ENCODE measurements at regions not wholly inside any gene's neighbourhood (a gene's known extent, or its start where the extent isn't known, plus 50 kb on each side); places are given as distances from the start of the nearest gene placed in this dataset.

- no peak for TF ChIP-seq REST (IDR thresholded peaks at IDR 0.05; ENCODE audit: insufficient read depth in 1 of 2, low read depth in 2 of 2, low read length in 2 of 2)
- no peak for TF ChIP-seq SIN3A (IDR thresholded peaks at IDR 0.05; ENCODE audit: borderline replicate concordance, insufficient read depth, low read length)
- no peak for TF ChIP-seq TAF1 (IDR thresholded peaks at IDR 0.05; ENCODE audit: borderline replicate concordance, insufficient read depth, low read length)
- no peak for TF ChIP-seq FOXP2 (optimal IDR thresholded peaks at IDR 0.05; ENCODE audit: borderline replicate concordance, extremely low read depth, extremely low read length, insufficient read depth)
- TF ChIP-seq POLR2AphosphoS5 (IDR thresholded peaks at IDR 0.05; ENCODE audit: low read depth, low read length): no peak
Observed at GRCh38 chr7:46206476-46207060, 285.5 kb upstream of the IGFBP3 start.

GRCh38 chr7:46205478-46205877 lies 284.4 kb upstream of the IGFBP3 start:
- TF ChIP-seq TAF1 (IDR thresholded peaks at IDR 0.05; ENCODE audit: borderline replicate concordance, insufficient read depth, low read length) (no peak), SIN3A (IDR thresholded peaks at IDR 0.05; ENCODE audit: borderline replicate concordance, insufficient read depth, low read length) (no peak), REST (IDR thresholded peaks at IDR 0.05; ENCODE audit: insufficient read depth in 1 of 2, low read depth in 2 of 2, low read length in 2 of 2) (no peak), FOXP2 (optimal IDR thresholded peaks at IDR 0.05; ENCODE audit: borderline replicate concordance, extremely low read depth, extremely low read length, insufficient read depth) (no peak), POLR2AphosphoS5 (IDR thresholded peaks at IDR 0.05; ENCODE audit: low read depth, low read length) (no peak)

GRCh38 chr7:46203926-46204325 lies 282.9 kb upstream of the IGFBP3 start:
- TF ChIP-seq POLR2AphosphoS5 (IDR thresholded peaks at IDR 0.05; ENCODE audit: low read depth, low read length) (no peak), SIN3A (IDR thresholded peaks at IDR 0.05; ENCODE audit: borderline replicate concordance, insufficient read depth, low read length) (no peak), TAF1 (IDR thresholded peaks at IDR 0.05; ENCODE audit: borderline replicate concordance, insufficient read depth, low read length) (no peak), FOXP2 (optimal IDR thresholded peaks at IDR 0.05; ENCODE audit: borderline replicate concordance, extremely low read depth, extremely low read length, insufficient read depth) (no peak), REST (IDR thresholded peaks at IDR 0.05; ENCODE audit: insufficient read depth in 1 of 2, low read depth in 2 of 2, low read length in 2 of 2) (no peak)

- no peak for TF ChIP-seq REST (IDR thresholded peaks at IDR 0.05; ENCODE audit: insufficient read depth in 1 of 2, low read depth in 2 of 2, low read length in 2 of 2)
- no peak for TF ChIP-seq FOXP2 (optimal IDR thresholded peaks at IDR 0.05; ENCODE audit: borderline replicate concordance, extremely low read depth, extremely low read length, insufficient read depth)
- no peak for TF ChIP-seq SIN3A (IDR thresholded peaks at IDR 0.05; ENCODE audit: borderline replicate concordance, insufficient read depth, low read length)
- no peak for TF ChIP-seq TAF1 (IDR thresholded peaks at IDR 0.05; ENCODE audit: borderline replicate concordance, insufficient read depth, low read length)
- TF ChIP-seq POLR2AphosphoS5 (IDR thresholded peaks at IDR 0.05; ENCODE audit: low read depth, low read length): no peak
Observed at GRCh38 chr7:46202379-46202778, 281.3 kb upstream of the IGFBP3 start.
